ENCODE measurements at regions not wholly inside any gene's neighbourhood (a gene's known extent, or its start where the extent isn't known, plus 50 kb on each side); places are given as distances from the start of the nearest gene placed in this dataset.

- Histone ChIP-seq H3K36me3 (ENCODE audit: control insufficient read depth, insufficient read depth, low read length) (no peaks in the 10 kb centered on the region), H4K20me1 (ENCODE audit: control insufficient read depth, extremely low read depth, insufficient read depth, low read length) (no peaks in the 10 kb centered on the region), H3K4me3 (replicated peaks in 1 of 4; ENCODE audit: control extremely low read depth in 1 of 4, insufficient read depth in 1 of 4, low read depth in 3 of 4, low read length in 4 of 4) (no peak overlapping the region), H3K27me3 (ENCODE audit: control insufficient read depth, insufficient read depth, low read length) (no peaks in the 10 kb centered on the region), H3K4me2 (ENCODE audit: extremely low read depth, insufficient read depth, low read length) (no peak overlapping the region), H3K9ac (ENCODE audit: insufficient read depth, low read length) (no peak overlapping the region), H2AFZ (ENCODE audit: low read length) (no peak overlapping the region), H3K9me3 (ENCODE audit: control insufficient read depth, insufficient read depth, low read depth, low read length) (no peaks in the 10 kb centered on the region), H3K79me2 (ENCODE audit: control insufficient read depth, insufficient read depth, low read length) (no peaks in the 10 kb centered on the region), H3K4me1 (ENCODE audit: control insufficient read depth, extremely low read depth, insufficient read depth, low read length) (no peaks in the 10 kb centered on the region), H3K27ac (ENCODE audit: insufficient read depth, low read length) (no peak overlapping the region)
- DNase-seq (ENCODE audit: low read depth in 2 of 2), result no peak
- TF ChIP-seq CTCF (conservative IDR thresholded peaks at IDR 0.05 in 1 of 2, IDR thresholded peaks at IDR 0.05 in 1 of 2; ENCODE audit: low read depth in 1 of 2, low read length in 2 of 2) (no peak), EZH2 (IDR thresholded peaks at IDR 0.05; ENCODE audit: low read length, missing control alignments) (no peak)
Measured at GRCh38 chr11:25242928-25243327, 746.1 kb downstream of the LUZP2 start.

- no peak overlapping the region for H2AFZ ChIP-seq (ENCODE audit: low read length)
- H3K4me1 ChIP-seq (ENCODE audit: control insufficient read depth, extremely low read depth, insufficient read depth, low read length), result no peaks in the 10 kb centered on the region
- TF ChIP-seq CTCF (conservative IDR thresholded peaks at IDR 0.05 in 1 of 2, IDR thresholded peaks at IDR 0.05 in 1 of 2; ENCODE audit: low read depth in 1 of 2, low read length in 2 of 2) (no peak), EZH2 (IDR thresholded peaks at IDR 0.05; ENCODE audit: low read length, missing control alignments) (no peak)
- no peaks in the 10 kb centered on the region for H3K79me2 ChIP-seq (ENCODE audit: control insufficient read depth, insufficient read depth, low read length)
- no peak for DNase-seq (ENCODE audit: low read depth in 2 of 2)
- no peak overlapping the region for H3K27ac ChIP-seq (ENCODE audit: insufficient read depth, low read length)
- H3K9me3 ChIP-seq (ENCODE audit: control insufficient read depth, insufficient read depth, low read depth, low read length), result no peaks in the 10 kb centered on the region
- no peaks in the 10 kb centered on the region for H3K27me3 ChIP-seq (ENCODE audit: control insufficient read depth, insufficient read depth, low read length)
- no peaks in the 10 kb centered on the region for H4K20me1 ChIP-seq (ENCODE audit: control insufficient read depth, extremely low read depth, insufficient read depth, low read length)
- H3K4me3 ChIP-seq (replicated peaks in 1 of 4; ENCODE audit: control extremely low read depth in 1 of 4, insufficient read depth in 1 of 4, low read depth in 3 of 4, low read length in 4 of 4), result no peak overlapping the region
- no peak overlapping the region for H3K4me2 ChIP-seq (ENCODE audit: extremely low read depth, insufficient read depth, low read length)
- H3K9ac ChIP-seq (ENCODE audit: insufficient read depth, low read length), result no peak overlapping the region
- no peaks in the 10 kb centered on the region for H3K36me3 ChIP-seq (ENCODE audit: control insufficient read depth, insufficient read depth, low read length)
Measured at GRCh38 chr11:25244126-25244525, 747.3 kb downstream of the LUZP2 start.

GRCh38 chr11:25247336-25247735 is 750.5 kb downstream of the LUZP2 start:
- no peak overlapping the region for H3K27ac ChIP-seq (ENCODE audit: insufficient read depth, low read length)
- no peak overlapping the region for H2AFZ ChIP-seq (ENCODE audit: low read length)
- TF ChIP-seq EZH2 (IDR thresholded peaks at IDR 0.05; ENCODE audit: low read length, missing control alignments) (no peak), CTCF (conservative IDR thresholded peaks at IDR 0.05 in 1 of 2, IDR thresholded peaks at IDR 0.05 in 1 of 2; ENCODE audit: low read depth in 1 of 2, low read length in 2 of 2) (no peak)
- H3K79me2 ChIP-seq (ENCODE audit: control insufficient read depth, insufficient read depth, low read length), result no peaks in the 10 kb centered on the region
- peak; percentile 1 to 80 for DNase-seq (ENCODE audit: low read depth in 2 of 2)
- H3K27me3 ChIP-seq (ENCODE audit: control insufficient read depth, insufficient read depth, low read length), result no peaks in the 10 kb centered on the region
- no peaks in the 10 kb centered on the region for H3K36me3 ChIP-seq (ENCODE audit: control insufficient read depth, insufficient read depth, low read length)
- no peaks in the 10 kb centered on the region for H4K20me1 ChIP-seq (ENCODE audit: control insufficient read depth, extremely low read depth, insufficient read depth, low read length)
- peak overlapping the region in 1 of 4 experiments; percentile 19 for H3K4me3 ChIP-seq (replicated peaks in 1 of 4; ENCODE audit: control extremely low read depth in 1 of 4, insufficient read depth in 1 of 4, low read depth in 3 of 4, low read length in 4 of 4)
- no peaks in the 10 kb centered on the region for H3K4me1 ChIP-seq (ENCODE audit: control insufficient read depth, extremely low read depth, insufficient read depth, low read length)
- H3K4me2 ChIP-seq (ENCODE audit: extremely low read depth, insufficient read depth, low read length), result no peak overlapping the region
- H3K9ac ChIP-seq (ENCODE audit: insufficient read depth, low read length), result no peak overlapping the region
- H3K9me3 ChIP-seq (ENCODE audit: control insufficient read depth, insufficient read depth, low read depth, low read length), result no peaks in the 10 kb centered on the region

Measured in fibroblast of lung (primary cell).